Stimulated activated CD4-positive, alpha-beta T cell treated with anti-CD3 and anti-CD28 coated beads, Interleukin-2, amount 100 ng/mL, for 48 hours (primary cell): ENCODE measurements at regions not wholly inside any gene's neighbourhood (a gene's known extent, or its start where the extent isn't known, plus 50 kb on each side); places are given as distances from the start of the nearest gene placed in this dataset.
A peak's percentile ranks its signal among the peaks of the same experiment; 100 is the strongest.

ENCODE experiments used
- DNase-seq, 2 donors: peaks; one replicate each; pipeline ENCODE4 v3.0.0-alpha.2; 2020

GRCh38 chr6:111959766-111960165 is 86.5 kb upstream of the FYN start:
- no peak for DNase-seq

GRCh38 chr6:111967131-111967530 is 86.8 kb upstream of the CCN6 start:
- DNase-seq: no peak

- DNase-seq: no peak
These were observed 83.5 kb upstream of the CCN6 start for GRCh38 chr6:111970426-111970825.

GRCh38 chr6:111971181-111971841 is 82.6 kb upstream of the CCN6 start:
- DNase-seq: no peak

- DNase-seq: no peak
These were observed 81.9 kb upstream of the CCN6 start for GRCh38 chr6:111971866-111972532.

GRCh38 chr6:111972745-111973117 is 81.2 kb upstream of the CCN6 start:
- DNase-seq: no peak

GRCh38 chr6:111973118-111973761 is 80.7 kb upstream of the CCN6 start:
- DNase-seq: peak; percentile 47 to 52

GRCh38 chr6:111973927-111974639 is 79.8 kb upstream of the CCN6 start:
- no peak for DNase-seq

GRCh38 chr6:111975466-111975865 is 78.4 kb upstream of the CCN6 start:
- no peak for DNase-seq

GRCh38 chr6:111976139-111976538 is 77.8 kb upstream of the CCN6 start:
- no peak for DNase-seq

- no peak for DNase-seq
These were observed 75.3 kb upstream of the CCN6 start for GRCh38 chr6:111978532-111979149.

- no peak for DNase-seq
These were observed 74.3 kb upstream of the CCN6 start for GRCh38 chr6:111979633-111980032.

- no peak for DNase-seq
These were observed 73.8 kb upstream of the CCN6 start for GRCh38 chr6:111980143-111980542.

GRCh38 chr6:111980971-111981840 is 72.7 kb upstream of the CCN6 start:
- DNase-seq: no peak

GRCh38 chr6:111982681-111983080 is 71.2 kb upstream of the CCN6 start:
- DNase-seq: no peak

GRCh38 chr6:111983193-111983592 is 70.7 kb upstream of the CCN6 start:
- DNase-seq: no peak

- DNase-seq: no peak
These were observed 69.8 kb upstream of the CCN6 start for GRCh38 chr6:111984081-111984480.

- no peak for DNase-seq
These were observed 69.2 kb upstream of the CCN6 start for GRCh38 chr6:111984516-111985201.

- DNase-seq: no peak
These were observed 68.6 kb upstream of the CCN6 start for GRCh38 chr6:111985202-111985731.

- no peak for DNase-seq
These were observed 67.3 kb upstream of the CCN6 start for GRCh38 chr6:111986651-111987050.

GRCh38 chr6:111987295-111987694 is 66.6 kb upstream of the CCN6 start:
- DNase-seq: no peak
